ENCODE measurements at regions not wholly inside any gene's neighbourhood (a gene's known extent, or its start where the extent isn't known, plus 50 kb on each side); places are given as distances from the start of the nearest gene placed in this dataset.

DNA sequence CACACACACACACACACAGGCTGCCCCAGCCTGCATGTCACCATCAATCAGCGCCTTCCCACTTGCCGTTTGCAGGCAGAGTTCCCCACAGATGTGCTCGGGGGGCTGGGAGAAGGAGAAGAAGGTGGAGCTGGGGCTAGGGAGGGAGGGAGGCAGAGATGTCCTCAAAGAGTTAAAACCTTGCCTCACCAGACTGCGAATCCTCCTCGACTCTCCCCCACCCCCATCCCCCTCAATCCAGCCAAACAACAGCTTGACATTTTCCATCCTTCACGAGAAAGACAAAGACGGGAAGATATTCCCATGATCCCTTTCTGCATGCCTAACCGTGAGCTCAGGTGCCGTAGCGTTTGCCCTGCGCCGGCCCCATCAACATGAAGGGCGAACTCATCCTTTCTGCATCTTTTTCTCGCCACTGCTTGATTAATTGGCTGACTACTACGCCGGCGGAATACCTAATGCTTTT, 365.5 kb downstream of the MIAT start:
- no peak for TF ChIP-seq EZH2 (optimal IDR thresholded peaks at IDR 0.05; ENCODE audit: low read depth, low read length)
- TF ChIP-seq, protein P1, sequence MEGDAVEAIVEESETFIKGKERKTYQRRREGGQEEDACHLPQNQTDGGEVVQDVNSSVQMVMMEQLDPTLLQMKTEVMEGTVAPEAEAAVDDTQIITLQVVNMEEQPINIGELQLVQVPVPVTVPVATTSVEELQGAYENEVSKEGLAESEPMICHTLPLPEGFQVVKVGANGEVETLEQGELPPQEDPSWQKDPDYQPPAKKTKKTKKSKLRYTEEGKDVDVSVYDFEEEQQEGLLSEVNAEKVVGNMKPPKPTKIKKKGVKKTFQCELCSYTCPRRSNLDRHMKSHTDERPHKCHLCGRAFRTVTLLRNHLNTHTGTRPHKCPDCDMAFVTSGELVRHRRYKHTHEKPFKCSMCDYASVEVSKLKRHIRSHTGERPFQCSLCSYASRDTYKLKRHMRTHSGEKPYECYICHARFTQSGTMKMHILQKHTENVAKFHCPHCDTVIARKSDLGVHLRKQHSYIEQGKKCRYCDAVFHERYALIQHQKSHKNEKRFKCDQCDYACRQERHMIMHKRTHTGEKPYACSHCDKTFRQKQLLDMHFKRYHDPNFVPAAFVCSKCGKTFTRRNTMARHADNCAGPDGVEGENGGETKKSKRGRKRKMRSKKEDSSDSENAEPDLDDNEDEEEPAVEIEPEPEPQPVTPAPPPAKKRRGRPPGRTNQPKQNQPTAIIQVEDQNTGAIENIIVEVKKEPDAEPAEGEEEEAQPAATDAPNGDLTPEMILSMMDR (IDR thresholded peaks at IDR 0.05; ENCODE audit: low read length): no peak

Data from MM.1S (cell line).